ENCODE measurements at regions not wholly inside any gene's neighbourhood (a gene's known extent, or its start where the extent isn't known, plus 50 kb on each side); places are given as distances from the start of the nearest gene placed in this dataset.
"Not testable (repeated sequence)": the region's sequence is repeated elsewhere in the genome, so short reads cannot be mapped to it uniquely, and the experiment has no call there.

DNA sequence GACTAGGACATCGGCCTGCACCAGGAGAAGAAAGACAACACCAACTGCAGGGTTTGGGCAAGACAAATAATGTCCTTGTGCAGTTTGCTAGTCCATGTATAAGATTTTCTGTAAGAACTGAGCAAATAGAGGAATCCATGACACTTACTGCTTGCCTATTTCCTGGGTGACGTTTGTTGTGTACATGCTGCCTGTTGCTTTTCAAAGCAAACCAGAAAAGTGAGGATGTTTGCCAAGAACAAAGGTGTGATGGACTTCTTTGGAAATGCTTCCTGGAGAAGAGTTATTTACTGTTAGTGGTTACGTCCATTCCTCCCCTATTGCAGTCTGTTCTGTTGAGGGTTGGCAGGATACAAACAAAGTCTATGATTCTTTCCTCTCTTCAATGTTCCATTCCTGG is 126.5 kb downstream of the CASP12 start:
- in situ Hi-C loops (cut with HindIII; ENCODE audit: low sequenced_read_pairs) = no loop called here
- no peak for DNase-seq (ENCODE audit: low read depth)
- TF ChIP-seq, protein P1, sequence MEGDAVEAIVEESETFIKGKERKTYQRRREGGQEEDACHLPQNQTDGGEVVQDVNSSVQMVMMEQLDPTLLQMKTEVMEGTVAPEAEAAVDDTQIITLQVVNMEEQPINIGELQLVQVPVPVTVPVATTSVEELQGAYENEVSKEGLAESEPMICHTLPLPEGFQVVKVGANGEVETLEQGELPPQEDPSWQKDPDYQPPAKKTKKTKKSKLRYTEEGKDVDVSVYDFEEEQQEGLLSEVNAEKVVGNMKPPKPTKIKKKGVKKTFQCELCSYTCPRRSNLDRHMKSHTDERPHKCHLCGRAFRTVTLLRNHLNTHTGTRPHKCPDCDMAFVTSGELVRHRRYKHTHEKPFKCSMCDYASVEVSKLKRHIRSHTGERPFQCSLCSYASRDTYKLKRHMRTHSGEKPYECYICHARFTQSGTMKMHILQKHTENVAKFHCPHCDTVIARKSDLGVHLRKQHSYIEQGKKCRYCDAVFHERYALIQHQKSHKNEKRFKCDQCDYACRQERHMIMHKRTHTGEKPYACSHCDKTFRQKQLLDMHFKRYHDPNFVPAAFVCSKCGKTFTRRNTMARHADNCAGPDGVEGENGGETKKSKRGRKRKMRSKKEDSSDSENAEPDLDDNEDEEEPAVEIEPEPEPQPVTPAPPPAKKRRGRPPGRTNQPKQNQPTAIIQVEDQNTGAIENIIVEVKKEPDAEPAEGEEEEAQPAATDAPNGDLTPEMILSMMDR (IDR thresholded peaks at IDR 0.05; ENCODE audit: low read depth, low read length, missing control alignments) = no peak
- no peak overlapping the region for H3K4me3 ChIP-seq (ENCODE audit: low read depth, low read length)

DNA sequence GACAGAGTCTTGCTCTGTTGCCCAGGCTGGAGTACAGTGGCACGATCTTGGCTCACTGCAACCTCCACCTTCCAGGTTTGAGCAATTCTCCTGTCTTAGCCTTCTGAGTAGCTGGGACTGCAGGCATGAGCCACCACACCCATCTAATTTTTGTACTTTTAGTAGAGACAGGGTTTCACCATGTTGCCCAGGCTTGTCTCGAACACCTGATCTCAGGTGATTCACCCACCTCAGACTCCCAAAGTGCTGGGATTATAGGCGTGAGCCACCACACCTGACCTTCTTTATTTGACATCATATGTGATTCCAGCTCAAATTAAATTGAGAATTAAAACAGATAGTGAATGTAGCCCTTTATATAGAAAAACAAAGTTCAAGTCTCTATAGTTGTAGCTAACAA is 127.2 kb downstream of the CASP12 start:
- H3K4me3 ChIP-seq (ENCODE audit: low read depth, low read length); DNase-seq (ENCODE audit: low read depth); in situ Hi-C loops (cut with HindIII; ENCODE audit: low sequenced_read_pairs): not testable (repeated sequence)

DNA sequence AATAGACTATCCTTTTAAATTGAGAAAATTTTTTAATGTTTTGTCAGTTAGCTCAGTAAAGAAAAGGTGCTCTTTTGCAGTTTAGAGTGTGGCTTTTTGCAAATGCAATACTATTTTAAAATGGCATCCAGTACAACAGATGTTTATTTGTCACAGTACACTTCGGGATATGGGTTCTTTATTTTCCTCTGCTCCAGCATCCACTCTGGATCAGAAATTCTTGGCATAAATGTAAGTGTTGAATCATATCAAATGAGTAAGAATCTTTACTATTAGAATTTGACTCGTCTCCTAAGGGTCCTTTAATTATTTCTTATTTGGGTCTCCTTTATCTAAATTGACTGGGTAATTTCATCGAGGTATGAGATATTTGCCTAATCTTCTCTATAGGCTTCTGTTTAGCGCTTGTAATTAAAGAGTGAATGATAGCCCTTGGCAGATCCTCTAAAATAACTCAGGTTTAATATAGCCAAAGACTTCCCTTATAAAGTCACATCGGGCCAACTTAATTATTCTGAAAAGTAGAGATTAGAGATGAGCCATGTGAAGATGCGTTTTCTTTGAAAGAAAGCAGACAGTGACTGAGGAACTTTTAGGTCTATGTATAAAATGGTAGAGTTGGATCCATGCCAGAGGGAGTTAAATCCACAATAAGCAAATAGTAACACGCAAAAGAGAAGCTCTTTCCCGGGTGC is 132.7 kb downstream of the CASP12 start:
- in situ Hi-C loops (cut with HindIII; ENCODE audit: low sequenced_read_pairs) = no loop called here
- TF ChIP-seq, protein P1 (IDR thresholded peaks at IDR 0.05; ENCODE audit: low read depth, low read length, missing control alignments) = no peak
- DNase-seq (ENCODE audit: low read depth) = no peak
- H3K4me3 ChIP-seq (ENCODE audit: low read depth, low read length) = no peak overlapping the region

DNA sequence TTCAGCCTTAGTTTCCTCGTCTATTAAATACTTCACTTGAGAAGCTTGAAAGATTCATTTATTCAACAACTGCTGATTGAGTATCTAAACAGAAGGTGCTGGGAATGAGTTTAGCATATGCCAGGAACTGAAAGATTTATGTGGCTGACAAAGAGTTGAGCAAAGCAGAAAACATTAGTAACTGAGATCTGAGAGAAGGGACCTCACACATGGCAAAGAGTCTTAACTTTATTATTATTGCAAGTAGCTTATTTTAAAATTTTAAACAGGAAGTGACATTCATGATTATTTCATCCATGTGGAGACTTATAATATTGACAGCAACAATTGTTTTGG is 133.6 kb downstream of the CASP12 start:
- DNase-seq (ENCODE audit: low read depth) = no peak
- TF ChIP-seq, protein P1 (IDR thresholded peaks at IDR 0.05; ENCODE audit: low read depth, low read length, missing control alignments) = no peak
- no peak overlapping the region for H3K4me3 ChIP-seq (ENCODE audit: low read depth, low read length)
- in situ Hi-C loops (cut with HindIII; ENCODE audit: low sequenced_read_pairs) = no loop called here

DNA sequence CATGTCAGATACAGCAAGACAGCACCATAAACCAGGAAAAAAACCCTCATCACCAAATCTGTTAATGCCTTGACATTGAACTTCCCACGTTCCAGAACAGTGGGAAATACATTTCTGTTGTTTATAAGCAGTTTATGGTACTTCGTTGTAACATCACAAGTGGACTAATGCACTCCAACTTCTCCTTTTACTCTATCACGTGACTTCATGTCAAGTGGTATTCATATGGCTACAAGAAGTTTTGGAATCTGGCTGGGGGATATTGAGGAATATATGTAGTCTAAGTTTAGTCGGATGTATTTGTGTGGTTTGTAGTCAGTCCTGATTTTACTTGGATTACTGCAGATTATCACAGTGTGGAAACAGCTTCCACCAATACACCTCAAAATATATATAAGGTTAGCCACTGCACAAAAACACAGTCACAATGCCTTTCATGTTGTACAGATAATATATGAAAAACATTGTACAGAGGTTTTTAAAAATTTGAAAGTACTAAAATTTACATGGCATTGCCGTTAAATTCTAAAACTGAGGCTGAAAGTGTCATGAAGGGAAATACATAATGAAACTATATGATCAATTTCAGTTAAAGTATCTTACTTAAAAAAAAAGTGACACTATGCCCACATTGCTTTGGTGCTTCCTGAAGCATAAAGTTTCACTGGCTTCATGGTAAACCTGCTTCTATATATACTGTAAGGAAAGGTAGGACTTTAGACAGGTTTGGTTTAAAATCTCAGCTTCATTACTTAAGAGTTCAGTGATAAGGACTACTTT is 134.1 kb downstream of the CASP12 start:
- H3K4me3 ChIP-seq (ENCODE audit: low read depth, low read length) = no peak overlapping the region
- in situ Hi-C loops (cut with HindIII; ENCODE audit: low sequenced_read_pairs) = no loop called here
- TF ChIP-seq, protein P1 (IDR thresholded peaks at IDR 0.05; ENCODE audit: low read depth, low read length, missing control alignments) = no peak
- no peak for DNase-seq (ENCODE audit: low read depth)

DNA sequence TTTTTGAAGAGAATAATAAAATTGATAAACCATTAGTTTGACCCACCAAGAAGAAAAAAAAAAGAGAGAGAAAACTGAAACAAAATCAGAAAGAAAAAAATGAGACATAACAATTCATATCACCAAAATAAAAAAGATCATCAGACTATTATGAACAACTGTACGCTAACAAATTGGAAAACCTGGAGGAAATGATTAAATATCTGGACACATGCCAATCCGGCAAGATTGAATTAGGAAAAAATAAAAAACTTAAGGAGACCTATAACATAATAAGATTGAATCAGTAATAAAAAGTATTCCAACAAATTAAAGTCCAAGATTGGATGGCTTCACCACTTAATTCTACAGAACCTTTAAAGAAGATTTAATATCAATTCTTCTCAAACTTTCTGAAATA is 136.7 kb downstream of the CASP12 start:
- H3K4me3 ChIP-seq (ENCODE audit: low read depth, low read length) = no peak overlapping the region
- TF ChIP-seq, protein P1 (IDR thresholded peaks at IDR 0.05; ENCODE audit: low read depth, low read length, missing control alignments) = no peak
- DNase-seq (ENCODE audit: low read depth) = no peak
- in situ Hi-C loops (cut with HindIII; ENCODE audit: low sequenced_read_pairs) = no loop called here

DNA sequence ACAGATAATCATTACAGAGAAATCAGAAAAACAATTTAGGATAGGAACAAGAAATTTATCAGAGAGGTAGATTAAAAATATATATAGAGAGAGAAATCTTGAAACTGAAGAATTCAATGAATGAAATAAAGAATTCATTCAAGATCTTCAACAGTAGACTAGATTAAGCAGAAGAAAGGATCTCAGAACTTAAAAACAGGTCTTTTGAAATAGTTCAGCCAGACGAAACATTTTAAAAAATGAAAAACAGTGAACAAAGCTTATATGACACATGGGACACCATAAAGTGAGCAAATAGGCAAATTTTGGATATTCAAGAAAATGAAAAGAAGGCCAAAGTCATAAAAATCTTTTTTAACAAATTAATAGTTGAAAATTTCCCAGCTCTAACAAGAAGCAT is 138.8 kb downstream of the CASP12 start:
- H3K4me3 ChIP-seq (ENCODE audit: low read depth, low read length) = no peak overlapping the region
- no peak for DNase-seq (ENCODE audit: low read depth)
- in situ Hi-C loops (cut with HindIII; ENCODE audit: low sequenced_read_pairs) = no loop called here
- TF ChIP-seq, protein P1 (IDR thresholded peaks at IDR 0.05; ENCODE audit: low read depth, low read length, missing control alignments) = no peak
